OCI-LY3 (cell line): ENCODE measurements at regions not wholly inside any gene's neighbourhood (a gene's known extent, or its start where the extent isn't known, plus 50 kb on each side); places are given as distances from the start of the nearest gene placed in this dataset.

Source experiments
- CTCF ChIP-seq: fragments of 200-600, 300-600 bp; sonication (generic); IDR thresholded peaks from 2 replicates; pipeline ENCODE4 v1.5.1; 2014; ENCODE audit warnings: antibody characterized with exemption, low read length, low read depth
- EZH2phosphoT487 ChIP-seq: fragments of 200-600 bp; shearing (Covaris generic); IDR thresholded peaks from 2 replicates; pipeline ENCODE4 v1.6.1; 2018; ENCODE audit warnings: antibody characterized with exemption, mixed run types, low read depth

- TF ChIP-seq CTCF (no peak), EZH2phosphoT487 (no peak)
Measured at GRCh38 chr5:26430323-26430722, 608.1 kb downstream of the CDH9 start.
